GF-D8 (cell line): ENCODE measurements at regions not wholly inside any gene's neighbourhood (a gene's known extent, or its start where the extent isn't known, plus 50 kb on each side); places are given as distances from the start of the nearest gene placed in this dataset.

ENCODE experiments used
- DNase-seq: peaks from one replicate; lab custom pipeline; 2025; lab: John Stamatoyannopoulos, UW

- no peak for DNase-seq
Observed at GRCh38 chr22:26732284-26732683, 74.9 kb downstream of the MIAT start.

- no peak for DNase-seq
Observed at GRCh38 chr22:26734339-26735018, 77.1 kb downstream of the MIAT start.

- no peak for DNase-seq
Observed at GRCh38 chr22:26735019-26735409, 77.6 kb downstream of the MIAT start.

- no peak for DNase-seq
Observed at GRCh38 chr22:26737262-26737661, 79.9 kb downstream of the MIAT start.

- no peak for DNase-seq
Observed at GRCh38 chr22:26740253-26740652, 82.9 kb downstream of the MIAT start.

- DNase-seq: no peak
Observed at GRCh38 chr22:26743149-26743548, 85.8 kb downstream of the MIAT start.

GRCh38 chr22:26744892-26745808, 87.8 kb downstream of the MIAT start:
- no peak for DNase-seq

- no peak for DNase-seq
Observed at GRCh38 chr22:26746311-26746710, 88.9 kb downstream of the MIAT start.

- DNase-seq: no peak
Observed at GRCh38 chr22:26748845-26749244, 91.5 kb downstream of the MIAT start.

GRCh38 chr22:26751217-26751616, 93.8 kb downstream of the MIAT start:
- DNase-seq: no peak

- no peak for DNase-seq
Observed at GRCh38 chr22:26753125-26753862, 95.9 kb downstream of the MIAT start.

- no peak for DNase-seq
Observed at GRCh38 chr22:26756675-26757293, 99.4 kb downstream of the MIAT start.

- DNase-seq: no peak
Observed at GRCh38 chr22:26757496-26757895, 100.1 kb downstream of the MIAT start.

- no peak for DNase-seq
Observed at GRCh38 chr22:26762503-26763472, 105.4 kb downstream of the MIAT start.

GRCh38 chr22:26763633-26764361, 106.4 kb downstream of the MIAT start:
- no peak for DNase-seq

GRCh38 chr22:26766510-26767350, 109.3 kb downstream of the MIAT start:
- DNase-seq: no peak

GRCh38 chr22:26767351-26768155, 110.2 kb downstream of the MIAT start:
- DNase-seq: no peak

- DNase-seq: no peak
Observed at GRCh38 chr22:26768156-26768515, 110.7 kb downstream of the MIAT start.

- DNase-seq: no peak
Observed at GRCh38 chr22:26768952-26769351, 111.6 kb downstream of the MIAT start.
